CD14-positive monocyte (primary cell): ENCODE measurements at regions not wholly inside any gene's neighbourhood (a gene's known extent, or its start where the extent isn't known, plus 50 kb on each side); places are given as distances from the start of the nearest gene placed in this dataset.

ENCODE experiments used
- DNase-seq, 3 donors: peaks; one replicate each; pipeline ENCODE4 v3.0.0-alpha.2; 2011 to 2022
- H2AFZ ChIP-seq: 2 replicates; pipeline ENCODE4 v1.6.0; 2012; ENCODE audit warnings: mild to moderate bottlenecking, low read depth, low read length, inconsistent platforms; ENCODE audit not compliant: insufficient read depth, poor library complexity, severe bottlenecking
- H3K27ac ChIP-seq, 2 donors: 1 replicate in 1 of 2; 2 replicates in 1 of 2; pipeline ENCODE4 v1.5.1; 2012 to 2013; ENCODE audit warnings: low read length in 2 of 2, control low read depth in 1 of 2, inconsistent platforms in 1 of 2, low read depth in 1 of 2, mild to moderate bottlenecking in 1 of 2
- H3K27me3 ChIP-seq, 2 donors: one replicate each; pipeline versions ENCODE4 v1.6.0 to v1.6.1; 2011 to 2013; ENCODE audit warnings: low read length in 2 of 2; ENCODE audit not compliant: control insufficient read depth in 2 of 2, insufficient read depth in 2 of 2
- H3K36me3 ChIP-seq, 2 donors: replicated peaks in 1 of 2; 1 replicate in 1 of 2; 2 replicates in 1 of 2; pipeline versions ENCODE4 v1.5.1 to v1.6.1; 2012 to 2013; ENCODE audit warnings: low read length in 2 of 2, control low read depth in 1 of 2, inconsistent platforms in 1 of 2, mild to moderate bottlenecking in 1 of 2; ENCODE audit not compliant: insufficient read depth in 2 of 2, control insufficient read depth in 1 of 2
- H3K4me1 ChIP-seq, 2 donors: 1 replicate in 1 of 2; 2 replicates in 1 of 2; pipeline versions ENCODE4 v1.5.1 to v1.6.1; 2012 to 2013; ENCODE audit warnings: low read length in 2 of 2, control low read depth in 1 of 2, inconsistent platforms in 1 of 2, mild to moderate bottlenecking in 1 of 2, moderate library complexity in 1 of 2; ENCODE audit not compliant: insufficient read depth in 2 of 2, control insufficient read depth in 1 of 2
- H3K4me2 ChIP-seq: replicated peaks from 2 replicates; pipeline ENCODE3; 2012; ENCODE audit warnings: low read length, moderate library complexity, mild to moderate bottlenecking; ENCODE audit not compliant: poor library complexity, severe bottlenecking; ENCODE audit errors: extremely low read depth
- H3K4me3 ChIP-seq, 3 experiments: fragments of 200-600 bp in 1 of 3; sonication (generic) in 1 of 3; replicated peaks in 1 of 3; 1 replicate in 2 of 3; 2 replicates in 1 of 3; pipeline ENCODE4 v1.5.1; 2011 to 2013; ENCODE audit warnings: low read length in 3 of 3, mild to moderate bottlenecking in 3 of 3, control low read depth in 2 of 3, low read depth in 2 of 3, inconsistent platforms in 1 of 3, moderate library complexity in 1 of 3
- H3K79me2 ChIP-seq: 2 replicates; pipeline ENCODE4 v1.6.0; 2012; ENCODE audit warnings: mild to moderate bottlenecking, control low read depth, inconsistent platforms, low read length, moderate library complexity; ENCODE audit not compliant: insufficient read depth
- H3K9ac ChIP-seq: 2 replicates; pipeline ENCODE4 v1.6.0; 2017; ENCODE audit warnings: low read length, mild to moderate bottlenecking; ENCODE audit not compliant: insufficient read depth, poor library complexity, severe bottlenecking
- H3K9me3 ChIP-seq, 2 donors: replicated peaks in 1 of 2; 1 replicate in 1 of 2; 2 replicates in 1 of 2; pipeline versions ENCODE4 v1.5.1 to v1.6.1; 2012 to 2013; ENCODE audit warnings: low read length in 2 of 2, control low read depth in 1 of 2; ENCODE audit not compliant: control insufficient read depth in 1 of 2, insufficient read depth in 1 of 2
- H4K20me1 ChIP-seq: 2 replicates; pipeline ENCODE4 v1.6.0; 2012; ENCODE audit warnings: mild to moderate bottlenecking, low read length, control low read depth, moderate library complexity; ENCODE audit not compliant: insufficient read depth
- H3K27ac Mint-ChIP-seq, 7 donors: one replicate each; pipeline ENCODE4 v1.8.0; 2020; ENCODE audit warnings: mild to moderate bottlenecking in 7 of 7, mixed read lengths in 7 of 7, moderate library complexity in 6 of 7, inconsistent platforms in 2 of 7
- H3K27me3 Mint-ChIP-seq, 3 donors: one replicate each; pipeline ENCODE4 v1.8.0; 2021 to 2022; ENCODE audit warnings: low read depth in 3 of 3, mild to moderate bottlenecking in 3 of 3, mixed read lengths in 3 of 3, moderate library complexity in 3 of 3, inconsistent platforms in 1 of 3
- H3K36me3 Mint-ChIP-seq, 2 donors: one replicate each; pipeline ENCODE4 v1.8.0; 2020; ENCODE audit warnings: mixed read lengths in 2 of 2, inconsistent platforms in 1 of 2, mild to moderate bottlenecking in 1 of 2
- H3K4me1 Mint-ChIP-seq: one replicate; pipeline ENCODE4 v1.8.0; 2020; ENCODE audit warnings: mild to moderate bottlenecking, mixed read lengths
- H3K4me3 Mint-ChIP-seq, 2 donors: one replicate each; pipeline ENCODE4 v1.8.0; 2020; ENCODE audit warnings: mild to moderate bottlenecking in 2 of 2, mixed read lengths in 2 of 2, moderate library complexity in 1 of 2
- H3K9me3 Mint-ChIP-seq, 7 donors: one replicate each; pipeline ENCODE4 v1.8.0; 2020 to 2022; ENCODE audit warnings: mixed read lengths in 7 of 7, mild to moderate bottlenecking in 6 of 7, moderate library complexity in 6 of 7, inconsistent platforms in 2 of 7
- CTCF ChIP-seq: fragments of 200-600 bp; IDR thresholded peaks from one replicate; pipeline ENCODE4 v1.8.0; 2022; ENCODE audit warnings: antibody characterized with exemption, mild to moderate bottlenecking
- WGBS: methylation state at CpG from one replicate; pipeline ENCODE4 v1.1.5; 2013; ENCODE audit warnings: missing lambda C conversion rate; ENCODE audit not compliant: insufficient coverage; 5-methylcytosine and 5-hydroxymethylcytosine counted together
- intact Hi-C, 2 donors: fragments of 100-400 bp; cut with micrococcal nuclease; formaldehyde crosslinking; loops; one replicate each; pipeline versions ENCODE4 v1.15.0 to v1.15.1; 2023

- no peak overlapping the region for H3K9ac ChIP-seq
- H3K36me3 Mint-ChIP-seq: no peaks in the 10 kb centered on the region
These were observed 105.5 kb upstream of the SYT4 start for GRCh38 chr18:43382641-43383403.

GRCh38 chr18:43389163-43389562, 111.9 kb upstream of the SYT4 start:
- intact Hi-C loops: no loop called here
- no peak for DNase-seq
- H3K4me3 Mint-ChIP-seq: no peak overlapping the region

More at GRCh38 chr18:43382641-43383403, 105.5 kb upstream of the SYT4 start:
- H3K36me3 ChIP-seq: no peaks in the 10 kb centered on the region
- WGBS: no CpG with 5 or more reads among the region's 4 CpGs
- H3K27ac ChIP-seq: no peak overlapping the region
- no peaks in the 10 kb centered on the region for H3K9me3 ChIP-seq
- no peak for TF ChIP-seq CTCF
- no peak overlapping the region for H3K4me2 ChIP-seq
- DNase-seq: no peak
- Mint-ChIP-seq H3K27ac (no peak overlapping the region), H3K4me1 (no peaks in the 10 kb centered on the region), H3K9me3 (peaks cover 0 to 3% (median 2%) of the 10 kb centered on the region in 7 donors), H3K4me3 (no peak overlapping the region), H3K27me3 (no peaks in the 10 kb centered on the region)
- H3K4me1 ChIP-seq: no peaks in the 10 kb centered on the region
- H3K79me2 ChIP-seq: no peaks in the 10 kb centered on the region
- no peak overlapping the region for H2AFZ ChIP-seq
- H4K20me1 ChIP-seq: no peaks in the 10 kb centered on the region
- H3K27me3 ChIP-seq: no peaks in the 10 kb centered on the region
- intact Hi-C loops: no loop called here
- no peak overlapping the region for H3K4me3 ChIP-seq

More at GRCh38 chr18:43389163-43389562, 111.9 kb upstream of the SYT4 start:
- Histone ChIP-seq H3K4me1 (no peaks in the 10 kb centered on the region), H3K27me3 (no peaks in the 10 kb centered on the region), H4K20me1 (no peaks in the 10 kb centered on the region), H3K9me3 (no peaks in the 10 kb centered on the region), H3K36me3 (no peaks in the 10 kb centered on the region), H3K79me2 (no peaks in the 10 kb centered on the region), H3K4me2 (no peak overlapping the region), H3K9ac (no peak overlapping the region), H2AFZ (no peak overlapping the region), H3K27ac (no peak overlapping the region), H3K4me3 (no peak overlapping the region)
- Mint-ChIP-seq H3K27me3 (no peaks in the 10 kb centered on the region), H3K27ac (no peak overlapping the region), H3K9me3 (peaks cover 0 to 3% (median 0%) of the 10 kb centered on the region in 7 donors), H3K36me3 (no peaks in the 10 kb centered on the region), H3K4me1 (no peaks in the 10 kb centered on the region)
- no CpG with 5 or more reads among the region's 2 CpGs for WGBS
- no peak for TF ChIP-seq CTCF
